WTC11 (cell line): ENCODE measurements at regions not wholly inside any gene's neighbourhood (a gene's known extent, or its start where the extent isn't known, plus 50 kb on each side); places are given as distances from the start of the nearest gene placed in this dataset.

Source experiments
- ATAC-seq: fragments of 200-7000 bp; cut with Tn5 transposase; 2 replicates; pipeline ENCODE4 v1.10.0; 2021; ENCODE audit warnings: mild to moderate bottlenecking, moderate library complexity
- CTCF ChIA-PET: fragments of 300-600 bp; sonication (Branson Sonifier 250); formaldehyde crosslinking; loops from one replicate; lab custom pipeline; 2021; ENCODE audit warnings: antibody characterized with exemption; lab: Charles Lee
- POLR2A ChIA-PET: fragments of 350-600 bp; sonication (Branson Sonifier 250); formaldehyde crosslinking; loops from one replicate; lab custom pipeline; 2021; ENCODE audit warnings: antibody characterized with exemption; lab: Charles Lee
- DNase-seq: peaks from one replicate; pipeline ENCODE4 v3.0.0; 2021; ENCODE audit warnings: low spot score
- H3K27ac Mint-ChIP-seq: 2 replicates; pipeline ENCODE4 v1.8.0; 2021; ENCODE audit warnings: mixed read lengths
- H3K27me3 Mint-ChIP-seq: 2 replicates; pipeline ENCODE4 v1.8.0; 2021; ENCODE audit warnings: low read depth, mild to moderate bottlenecking, moderate library complexity, mixed read lengths
- H3K36me3 Mint-ChIP-seq: 2 replicates; pipeline ENCODE4 v1.8.0; 2021; ENCODE audit warnings: mixed read lengths
- H3K4me1 Mint-ChIP-seq: 2 replicates; pipeline ENCODE4 v1.8.0; 2022; ENCODE audit warnings: mixed read lengths
- H3K4me3 Mint-ChIP-seq: 2 replicates; pipeline ENCODE4 v1.8.0; 2021; ENCODE audit warnings: mild to moderate bottlenecking, moderate library complexity, mixed read lengths
- H3K9me3 Mint-ChIP-seq: 2 replicates; pipeline ENCODE4 v1.8.0; 2021; ENCODE audit warnings: mixed read lengths
- E2F5 ChIP-seq: sonication (generic); formaldehyde crosslinking; IDR thresholded peaks from 2 replicates; pipeline ENCODE4 v1.8.1; 2022; ENCODE audit warnings: mild to moderate bottlenecking, moderate library complexity, missing genetic modification reagents
- ESRRA ChIP-seq: sonication (generic); formaldehyde crosslinking; IDR thresholded peaks from 2 replicates; pipeline ENCODE4 v1.8.1; 2022; ENCODE audit warnings: mild to moderate bottlenecking, missing genetic modification reagents, borderline replicate concordance
- JAZF1 ChIP-seq: fragments of 250-450 bp; sonication (Bioruptor Pico); IDR thresholded peaks from 2 replicates; pipeline ENCODE4 v1.9.0; 2021; ENCODE audit warnings: moderate library complexity, mild to moderate bottlenecking, inconsistent platforms
- MXD4 ChIP-seq: fragments of 250-450 bp; sonication (Bioruptor Pico); IDR thresholded peaks from 2 replicates; pipeline ENCODE4 v1.8.0; 2021; ENCODE audit warnings: mild to moderate bottlenecking, moderate library complexity, borderline replicate concordance
- MYBL2 ChIP-seq: sonication (generic); formaldehyde crosslinking; IDR thresholded peaks from 2 replicates; pipeline ENCODE4 v1.8.1; 2023; ENCODE audit warnings: mild to moderate bottlenecking, moderate library complexity, missing genetic modification reagents
- NR1H2 ChIP-seq: sonication (generic); formaldehyde crosslinking; IDR thresholded peaks from 2 replicates; pipeline ENCODE4 v1.9.0; 2021; ENCODE audit warnings: mild to moderate bottlenecking, moderate library complexity, missing genetic modification reagents
- PREB ChIP-seq: sonication (generic); formaldehyde crosslinking; IDR thresholded peaks from 2 replicates; pipeline ENCODE4 v1.8.1; 2022; ENCODE audit warnings: mild to moderate bottlenecking, missing genetic modification reagents, moderate library complexity, borderline replicate concordance
- RORB ChIP-seq: fragments of 250-450 bp; sonication (Bioruptor Pico); IDR thresholded peaks from 2 replicates; pipeline ENCODE4 v1.9.0; 2021; ENCODE audit warnings: mild to moderate bottlenecking
- ZBTB21 ChIP-seq: sonication (generic); formaldehyde crosslinking; IDR thresholded peaks from 2 replicates; pipeline ENCODE4 v1.8.1; 2023; ENCODE audit warnings: mild to moderate bottlenecking, missing genetic modification reagents, borderline replicate concordance
- ZNF121 ChIP-seq: sonication (generic); formaldehyde crosslinking; IDR thresholded peaks from 2 replicates; pipeline ENCODE4 v1.8.0; 2023; ENCODE audit warnings: missing genetic modification reagents
- ZNF263 ChIP-seq: sonication (generic); formaldehyde crosslinking; IDR thresholded peaks from 2 replicates; pipeline ENCODE4 v1.8.1; 2022; ENCODE audit warnings: low read depth, mild to moderate bottlenecking, moderate library complexity, missing genetic modification reagents
- TF ChIP-seq, protein P1 (sequence below): fragments of 250-450 bp; sonication (Bioruptor Pico); IDR thresholded peaks from 2 replicates; pipeline ENCODE4 v2.1.2; 2022; ENCODE audit warnings: mild to moderate bottlenecking, moderate library complexity
- TF ChIP-seq, protein P2 (sequence below): fragments of 250-450 bp; sonication (Bioruptor Pico); IDR thresholded peaks from 2 replicates; pipeline ENCODE4 v1.9.0; 2021; ENCODE audit warnings: mild to moderate bottlenecking
- TF ChIP-seq, protein P3 (sequence below): sonication (generic); formaldehyde crosslinking; IDR thresholded peaks from 2 replicates; pipeline ENCODE4 v1.8.1; 2023; ENCODE audit warnings: mild to moderate bottlenecking, missing genetic modification reagents, moderate library complexity
- TF ChIP-seq, protein P4 (sequence below): fragments of 250-450 bp; sonication (Bioruptor Pico); IDR thresholded peaks from 2 replicates; pipeline ENCODE4 v1.8.0; 2021; ENCODE audit warnings: mild to moderate bottlenecking

- CTCF ChIA-PET: no interaction called here
- Mint-ChIP-seq H3K27me3 (no peaks in the 10 kb centered on the region), H3K36me3 (peaks cover 6% of the 10 kb centered on the region; the same call in 1 of the 2 replicates), H3K9me3 (peaks cover 32% of the 10 kb centered on the region), H3K27ac (no peak overlapping the region), H3K4me1 (no peaks in the 10 kb centered on the region), H3K4me3 (no peak overlapping the region)
- DNase-seq (no peak), ATAC-seq (no peak)
- TF ChIP-seq, protein P1, sequence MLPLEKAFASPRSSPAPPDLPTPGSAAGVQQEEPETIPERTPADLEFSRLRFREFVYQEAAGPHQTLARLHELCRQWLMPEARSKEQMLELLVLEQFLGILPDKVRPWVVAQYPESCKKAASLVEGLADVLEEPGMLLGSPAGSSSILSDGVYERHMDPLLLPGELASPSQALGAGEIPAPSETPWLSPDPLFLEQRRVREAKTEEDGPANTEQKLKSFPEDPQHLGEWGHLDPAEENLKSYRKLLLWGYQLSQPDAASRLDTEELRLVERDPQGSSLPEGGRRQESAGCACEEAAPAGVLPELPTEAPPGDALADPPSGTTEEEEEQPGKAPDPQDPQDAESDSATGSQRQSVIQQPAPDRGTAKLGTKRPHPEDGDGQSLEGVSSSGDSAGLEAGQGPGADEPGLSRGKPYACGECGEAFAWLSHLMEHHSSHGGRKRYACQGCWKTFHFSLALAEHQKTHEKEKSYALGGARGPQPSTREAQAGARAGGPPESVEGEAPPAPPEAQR (CRISPR knock-in tag): no peak
- TF ChIP-seq, all 79 proteins: peak for 0
- POLR2A ChIA-PET: no interaction called here
Measured at GRCh38 chrX:127782904-127783303, 269.3 kb downstream of the ACTRT1 start.

DNA sequence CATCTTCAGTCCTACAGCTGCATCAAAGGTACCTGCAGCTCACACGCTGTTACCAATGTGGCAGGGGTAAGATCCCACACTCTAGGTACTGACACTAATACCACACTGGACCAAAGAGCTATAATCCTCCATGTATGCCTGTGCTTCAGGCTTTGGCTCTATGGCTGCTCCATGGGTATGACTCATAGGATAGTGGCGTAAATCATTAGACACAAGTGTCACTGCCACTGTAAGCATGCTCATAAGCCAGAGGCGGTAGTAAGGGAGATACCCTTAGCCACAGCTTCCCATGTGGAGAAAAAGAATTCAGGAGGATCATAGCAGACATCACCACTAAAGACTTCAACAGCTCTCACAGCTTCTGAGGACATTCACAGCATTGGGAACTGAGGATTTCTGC, 287.5 kb downstream of the ACTRT1 start:
- H3K4me3 Mint-ChIP-seq: no peak overlapping the region
- no peak for TF ChIP-seq E2F5
- TF ChIP-seq MYBL2: no peak
- TF ChIP-seq JAZF1 (CRISPR knock-in tag): no peak
- TF ChIP-seq NR1H2 (CRISPR knock-in tag): no peak
- TF ChIP-seq, protein P2, sequence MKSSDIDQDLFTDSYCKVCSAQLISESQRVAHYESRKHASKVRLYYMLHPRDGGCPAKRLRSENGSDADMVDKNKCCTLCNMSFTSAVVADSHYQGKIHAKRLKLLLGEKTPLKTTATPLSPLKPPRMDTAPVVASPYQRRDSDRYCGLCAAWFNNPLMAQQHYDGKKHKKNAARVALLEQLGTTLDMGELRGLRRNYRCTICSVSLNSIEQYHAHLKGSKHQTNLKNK (CRISPR knock-in tag): no peak
- TF ChIP-seq PREB (CRISPR knock-in tag): no peak
- TF ChIP-seq ZNF263 (CRISPR knock-in tag): no peak
- no peak for TF ChIP-seq ZNF121 (CRISPR knock-in tag)
- no peak for TF ChIP-seq ESRRA (CRISPR knock-in tag)
- no peak for TF ChIP-seq MXD4 (CRISPR knock-in tag)
- TF ChIP-seq, protein P3, sequence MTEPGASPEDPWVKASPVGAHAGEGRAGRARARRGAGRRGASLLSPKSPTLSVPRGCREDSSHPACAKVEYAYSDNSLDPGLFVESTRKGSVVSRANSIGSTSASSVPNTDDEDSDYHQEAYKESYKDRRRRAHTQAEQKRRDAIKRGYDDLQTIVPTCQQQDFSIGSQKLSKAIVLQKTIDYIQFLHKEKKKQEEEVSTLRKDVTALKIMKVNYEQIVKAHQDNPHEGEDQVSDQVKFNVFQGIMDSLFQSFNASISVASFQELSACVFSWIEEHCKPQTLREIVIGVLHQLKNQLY (CRISPR knock-in tag): no peak
- TF ChIP-seq RORB: no peak
- TF ChIP-seq, all 79 proteins: peak for 0
- ATAC-seq (no peak), DNase-seq (no peak)
- Mint-ChIP-seq H3K36me3 (no peaks in the 10 kb centered on the region), H3K9me3 (no peaks in the 10 kb centered on the region), H3K27me3 (no peaks in the 10 kb centered on the region), H3K4me1 (no peaks in the 10 kb centered on the region), H3K27ac (no peak overlapping the region)
- POLR2A ChIA-PET: no interaction called here
- CTCF ChIA-PET: no interaction called here

- no peak overlapping the region for H3K4me3 Mint-ChIP-seq
- POLR2A ChIA-PET: no interaction called here
- no peaks in the 10 kb centered on the region for H3K36me3 Mint-ChIP-seq
- no peaks in the 10 kb centered on the region for H3K4me1 Mint-ChIP-seq
- H3K27ac Mint-ChIP-seq: no peak overlapping the region
- H3K27me3 Mint-ChIP-seq: no peaks in the 10 kb centered on the region
- no peak for DNase-seq
- TF ChIP-seq ZBTB21 (CRISPR knock-in tag) (no peak), JAZF1 (CRISPR knock-in tag) (no peak)
- TF ChIP-seq, protein P4, sequence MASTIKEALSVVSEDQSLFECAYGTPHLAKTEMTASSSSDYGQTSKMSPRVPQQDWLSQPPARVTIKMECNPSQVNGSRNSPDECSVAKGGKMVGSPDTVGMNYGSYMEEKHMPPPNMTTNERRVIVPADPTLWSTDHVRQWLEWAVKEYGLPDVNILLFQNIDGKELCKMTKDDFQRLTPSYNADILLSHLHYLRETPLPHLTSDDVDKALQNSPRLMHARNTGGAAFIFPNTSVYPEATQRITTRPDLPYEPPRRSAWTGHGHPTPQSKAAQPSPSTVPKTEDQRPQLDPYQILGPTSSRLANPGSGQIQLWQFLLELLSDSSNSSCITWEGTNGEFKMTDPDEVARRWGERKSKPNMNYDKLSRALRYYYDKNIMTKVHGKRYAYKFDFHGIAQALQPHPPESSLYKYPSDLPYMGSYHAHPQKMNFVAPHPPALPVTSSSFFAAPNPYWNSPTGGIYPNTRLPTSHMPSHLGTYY: no peak
- no peaks in the 10 kb centered on the region for H3K9me3 Mint-ChIP-seq
- no peak for ATAC-seq
- CTCF ChIA-PET: no interaction called here
Measured at GRCh38 chrX:127762663-127763062, 289.5 kb downstream of the ACTRT1 start.
